WTC11 (cell line): ENCODE measurements at regions not wholly inside any gene's neighbourhood (a gene's known extent, or its start where the extent isn't known, plus 50 kb on each side); places are given as distances from the start of the nearest gene placed in this dataset.

Source experiments
- ATAC-seq: fragments of 200-7000 bp; cut with Tn5 transposase; 2 replicates; pipeline ENCODE4 v1.10.0; 2021; ENCODE audit warnings: mild to moderate bottlenecking, moderate library complexity
- CTCF ChIA-PET: fragments of 300-600 bp; sonication (Branson Sonifier 250); formaldehyde crosslinking; loops from one replicate; lab custom pipeline; 2021; ENCODE audit warnings: antibody characterized with exemption; lab: Charles Lee
- POLR2A ChIA-PET: fragments of 350-600 bp; sonication (Branson Sonifier 250); formaldehyde crosslinking; loops from one replicate; lab custom pipeline; 2021; ENCODE audit warnings: antibody characterized with exemption; lab: Charles Lee
- DNase-seq: peaks from one replicate; pipeline ENCODE4 v3.0.0; 2021; ENCODE audit warnings: low spot score
- H3K27ac Mint-ChIP-seq: 2 replicates; pipeline ENCODE4 v1.8.0; 2021; ENCODE audit warnings: mixed read lengths
- H3K27me3 Mint-ChIP-seq: 2 replicates; pipeline ENCODE4 v1.8.0; 2021; ENCODE audit warnings: low read depth, mild to moderate bottlenecking, moderate library complexity, mixed read lengths
- H3K36me3 Mint-ChIP-seq: 2 replicates; pipeline ENCODE4 v1.8.0; 2021; ENCODE audit warnings: mixed read lengths
- H3K4me1 Mint-ChIP-seq: 2 replicates; pipeline ENCODE4 v1.8.0; 2022; ENCODE audit warnings: mixed read lengths
- H3K4me3 Mint-ChIP-seq: 2 replicates; pipeline ENCODE4 v1.8.0; 2021; ENCODE audit warnings: mild to moderate bottlenecking, moderate library complexity, mixed read lengths
- H3K9me3 Mint-ChIP-seq: 2 replicates; pipeline ENCODE4 v1.8.0; 2021; ENCODE audit warnings: mixed read lengths
- CBFB ChIP-seq: sonication (generic); formaldehyde crosslinking; IDR thresholded peaks from 2 replicates; pipeline ENCODE4 v1.8.1; 2022; ENCODE audit warnings: mild to moderate bottlenecking, low read depth, missing genetic modification reagents
- CREB1 ChIP-seq: sonication (generic); formaldehyde crosslinking; IDR thresholded peaks from 2 replicates; pipeline ENCODE4 v1.8.0; 2023; ENCODE audit warnings: mild to moderate bottlenecking, missing genetic modification reagents
- ETV6 ChIP-seq: sonication (generic); formaldehyde crosslinking; IDR thresholded peaks from 2 replicates; pipeline ENCODE4 v1.8.1; 2022; ENCODE audit warnings: mild to moderate bottlenecking, missing genetic modification reagents
- GABPB1 ChIP-seq: sonication (generic); formaldehyde crosslinking; IDR thresholded peaks from 2 replicates; pipeline ENCODE4 v1.8.1; 2023; ENCODE audit warnings: mild to moderate bottlenecking, missing genetic modification reagents
- GTF2I ChIP-seq: fragments of 250-450 bp; sonication (Bioruptor Pico); conservative IDR thresholded peaks from 2 replicates; pipeline ENCODE4 v1.4.0; 2021; ENCODE audit warnings: mild to moderate bottlenecking
- MYBL2 ChIP-seq: sonication (generic); formaldehyde crosslinking; IDR thresholded peaks from 2 replicates; pipeline ENCODE4 v1.8.1; 2023; ENCODE audit warnings: mild to moderate bottlenecking, moderate library complexity, missing genetic modification reagents
- RELA ChIP-seq: sonication (generic); formaldehyde crosslinking; IDR thresholded peaks from 2 replicates; pipeline ENCODE4 v1.8.1; 2022; ENCODE audit warnings: missing genetic modification reagents, mild to moderate bottlenecking, borderline replicate concordance
- ZBTB21 ChIP-seq: sonication (generic); formaldehyde crosslinking; IDR thresholded peaks from 2 replicates; pipeline ENCODE4 v1.8.1; 2023; ENCODE audit warnings: mild to moderate bottlenecking, missing genetic modification reagents, borderline replicate concordance
- ZNF121 ChIP-seq: sonication (generic); formaldehyde crosslinking; IDR thresholded peaks from 2 replicates; pipeline ENCODE4 v1.8.0; 2023; ENCODE audit warnings: missing genetic modification reagents
- TF ChIP-seq, protein P1 (sequence below): sonication (generic); formaldehyde crosslinking; IDR thresholded peaks from 2 replicates; pipeline ENCODE4 v1.8.0; 2023; ENCODE audit warnings: missing genetic modification reagents, mild to moderate bottlenecking, borderline replicate concordance
- TF ChIP-seq, protein P2 (sequence below): sonication (generic); formaldehyde crosslinking; IDR thresholded peaks from 2 replicates; pipeline ENCODE4 v1.8.1; 2023; ENCODE audit warnings: mild to moderate bottlenecking, missing genetic modification reagents, moderate library complexity
- TF ChIP-seq, protein P3 (sequence below): sonication (generic); formaldehyde crosslinking; IDR thresholded peaks from 2 replicates; pipeline ENCODE4 v1.8.1; 2023; ENCODE audit warnings: mild to moderate bottlenecking, missing genetic modification reagents
- TF ChIP-seq, protein P4 (sequence below): fragments of 250-450 bp; sonication (Bioruptor Pico); IDR thresholded peaks from 2 replicates; pipeline ENCODE4 v1.9.0; 2021; ENCODE audit warnings: moderate library complexity, mild to moderate bottlenecking, inconsistent platforms, borderline replicate concordance
- TF ChIP-seq, protein P5 (sequence below): fragments of 250-450 bp; sonication (Bioruptor Pico); conservative IDR thresholded peaks from 2 replicates; pipeline ENCODE4 v1.9.0; 2021; ENCODE audit warnings: mild to moderate bottlenecking
- TF ChIP-seq, protein P6 (sequence below): fragments of 250-450 bp; sonication (Bioruptor Pico); IDR thresholded peaks from 2 replicates; pipeline ENCODE4 v1.9.0; 2021; ENCODE audit warnings: mild to moderate bottlenecking

DNA sequence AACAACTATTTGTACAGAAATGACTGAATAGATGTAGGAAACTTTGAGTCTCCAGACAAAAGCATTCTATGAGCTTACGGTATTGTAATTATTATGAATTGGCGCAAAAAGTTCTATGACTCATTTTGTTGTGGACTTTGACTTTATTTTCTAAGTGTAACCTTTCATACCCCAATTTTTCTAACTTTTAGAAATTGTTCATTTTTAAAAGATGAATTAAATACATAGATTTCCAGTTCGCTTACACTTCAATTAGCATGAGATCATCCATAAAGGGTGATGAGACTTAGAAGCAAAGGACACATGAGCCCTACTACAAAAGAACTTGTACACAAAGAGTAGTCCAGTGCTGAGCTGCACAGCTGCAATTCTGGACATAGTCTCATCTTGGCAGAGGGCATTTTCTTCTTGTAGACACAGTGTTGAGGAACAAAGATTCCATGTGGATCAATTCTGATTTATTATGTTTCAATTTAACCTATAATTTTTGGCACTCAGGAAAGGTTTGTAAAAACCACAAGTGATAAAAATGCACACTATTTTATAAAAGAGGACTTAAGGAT lies 431.1 kb downstream of the LRRIQ3 start (continued):
- TF ChIP-seq, protein P1, sequence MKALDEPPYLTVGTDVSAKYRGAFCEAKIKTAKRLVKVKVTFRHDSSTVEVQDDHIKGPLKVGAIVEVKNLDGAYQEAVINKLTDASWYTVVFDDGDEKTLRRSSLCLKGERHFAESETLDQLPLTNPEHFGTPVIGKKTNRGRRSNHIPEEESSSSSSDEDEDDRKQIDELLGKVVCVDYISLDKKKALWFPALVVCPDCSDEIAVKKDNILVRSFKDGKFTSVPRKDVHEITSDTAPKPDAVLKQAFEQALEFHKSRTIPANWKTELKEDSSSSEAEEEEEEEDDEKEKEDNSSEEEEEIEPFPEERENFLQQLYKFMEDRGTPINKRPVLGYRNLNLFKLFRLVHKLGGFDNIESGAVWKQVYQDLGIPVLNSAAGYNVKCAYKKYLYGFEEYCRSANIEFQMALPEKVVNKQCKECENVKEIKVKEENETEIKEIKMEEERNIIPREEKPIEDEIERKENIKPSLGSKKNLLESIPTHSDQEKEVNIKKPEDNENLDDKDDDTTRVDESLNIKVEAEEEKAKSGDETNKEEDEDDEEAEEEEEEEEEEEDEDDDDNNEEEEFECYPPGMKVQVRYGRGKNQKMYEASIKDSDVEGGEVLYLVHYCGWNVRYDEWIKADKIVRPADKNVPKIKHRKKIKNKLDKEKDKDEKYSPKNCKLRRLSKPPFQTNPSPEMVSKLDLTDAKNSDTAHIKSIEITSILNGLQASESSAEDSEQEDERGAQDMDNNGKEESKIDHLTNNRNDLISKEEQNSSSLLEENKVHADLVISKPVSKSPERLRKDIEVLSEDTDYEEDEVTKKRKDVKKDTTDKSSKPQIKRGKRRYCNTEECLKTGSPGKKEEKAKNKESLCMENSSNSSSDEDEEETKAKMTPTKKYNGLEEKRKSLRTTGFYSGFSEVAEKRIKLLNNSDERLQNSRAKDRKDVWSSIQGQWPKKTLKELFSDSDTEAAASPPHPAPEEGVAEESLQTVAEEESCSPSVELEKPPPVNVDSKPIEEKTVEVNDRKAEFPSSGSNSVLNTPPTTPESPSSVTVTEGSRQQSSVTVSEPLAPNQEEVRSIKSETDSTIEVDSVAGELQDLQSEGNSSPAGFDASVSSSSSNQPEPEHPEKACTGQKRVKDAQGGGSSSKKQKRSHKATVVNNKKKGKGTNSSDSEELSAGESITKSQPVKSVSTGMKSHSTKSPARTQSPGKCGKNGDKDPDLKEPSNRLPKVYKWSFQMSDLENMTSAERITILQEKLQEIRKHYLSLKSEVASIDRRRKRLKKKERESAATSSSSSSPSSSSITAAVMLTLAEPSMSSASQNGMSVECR (CRISPR knock-in tag) = no peak
- TF ChIP-seq CREB1 (no peak), GABPB1 (CRISPR knock-in tag) (no peak), RELA (CRISPR knock-in tag) (no peak), MYBL2 (CRISPR knock-in tag) (no peak)
- TF ChIP-seq, protein P2, sequence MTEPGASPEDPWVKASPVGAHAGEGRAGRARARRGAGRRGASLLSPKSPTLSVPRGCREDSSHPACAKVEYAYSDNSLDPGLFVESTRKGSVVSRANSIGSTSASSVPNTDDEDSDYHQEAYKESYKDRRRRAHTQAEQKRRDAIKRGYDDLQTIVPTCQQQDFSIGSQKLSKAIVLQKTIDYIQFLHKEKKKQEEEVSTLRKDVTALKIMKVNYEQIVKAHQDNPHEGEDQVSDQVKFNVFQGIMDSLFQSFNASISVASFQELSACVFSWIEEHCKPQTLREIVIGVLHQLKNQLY = no peak
- TF ChIP-seq, protein P3, sequence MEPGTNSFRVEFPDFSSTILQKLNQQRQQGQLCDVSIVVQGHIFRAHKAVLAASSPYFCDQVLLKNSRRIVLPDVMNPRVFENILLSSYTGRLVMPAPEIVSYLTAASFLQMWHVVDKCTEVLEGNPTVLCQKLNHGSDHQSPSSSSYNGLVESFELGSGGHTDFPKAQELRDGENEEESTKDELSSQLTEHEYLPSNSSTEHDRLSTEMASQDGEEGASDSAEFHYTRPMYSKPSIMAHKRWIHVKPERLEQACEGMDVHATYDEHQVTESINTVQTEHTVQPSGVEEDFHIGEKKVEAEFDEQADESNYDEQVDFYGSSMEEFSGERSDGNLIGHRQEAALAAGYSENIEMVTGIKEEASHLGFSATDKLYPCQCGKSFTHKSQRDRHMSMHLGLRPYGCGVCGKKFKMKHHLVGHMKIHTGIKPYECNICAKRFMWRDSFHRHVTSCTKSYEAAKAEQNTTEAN (CRISPR knock-in tag) = no peak

DNA sequence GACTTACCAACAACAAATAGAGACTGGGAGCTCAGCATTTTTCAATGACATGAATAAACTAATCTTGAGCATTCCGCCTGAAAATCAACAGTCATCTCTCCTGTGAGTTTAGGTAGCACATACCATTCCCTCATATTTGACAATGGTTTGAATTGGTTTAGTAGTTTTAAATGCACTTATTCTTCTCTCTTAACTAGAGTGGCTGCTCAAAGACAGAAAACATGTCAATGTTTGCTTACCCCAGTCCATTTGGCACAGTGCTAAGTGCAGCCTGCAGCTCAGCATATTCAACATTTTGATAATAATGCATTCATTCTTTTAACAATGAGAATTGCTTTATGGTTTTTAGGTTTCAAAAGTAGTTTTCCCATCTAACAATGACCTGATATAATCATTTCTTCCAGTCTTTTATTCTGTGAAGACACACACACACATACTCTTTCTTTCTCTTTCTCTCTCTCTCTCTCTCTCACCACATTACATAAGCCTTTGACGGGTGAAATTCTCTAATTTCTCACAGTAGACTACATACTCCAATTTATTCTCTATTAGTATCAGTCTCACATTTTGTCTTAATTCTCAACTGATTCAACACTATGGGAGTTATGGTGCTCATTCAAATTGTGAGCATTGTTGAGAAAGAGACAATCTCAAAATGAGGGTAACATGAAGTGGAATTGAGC lies 432.3 kb downstream of the LRRIQ3 start:
- ATAC-seq = no peak
- H3K27ac Mint-ChIP-seq = no peak overlapping the region
- CTCF ChIA-PET = no interaction called here
- TF ChIP-seq CBFB (CRISPR knock-in tag) = no peak
- TF ChIP-seq GTF2I (CRISPR knock-in tag) = no peak
- no peak for TF ChIP-seq ZNF121
- no peak for TF ChIP-seq ETV6 (CRISPR knock-in tag)
- TF ChIP-seq, protein P4, sequence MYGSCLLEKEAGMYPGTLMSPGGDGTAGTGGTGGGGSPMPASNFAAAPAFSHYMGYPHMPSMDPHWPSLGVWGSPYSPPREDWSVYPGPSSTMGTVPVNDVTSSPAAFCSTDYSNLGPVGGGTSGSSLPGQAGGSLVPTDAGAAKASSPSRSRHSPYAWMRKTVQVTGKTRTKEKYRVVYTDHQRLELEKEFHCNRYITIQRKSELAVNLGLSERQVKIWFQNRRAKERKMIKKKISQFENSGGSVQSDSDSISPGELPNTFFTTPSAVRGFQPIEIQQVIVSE (CRISPR knock-in tag) = no peak
- TF ChIP-seq, protein P5, sequence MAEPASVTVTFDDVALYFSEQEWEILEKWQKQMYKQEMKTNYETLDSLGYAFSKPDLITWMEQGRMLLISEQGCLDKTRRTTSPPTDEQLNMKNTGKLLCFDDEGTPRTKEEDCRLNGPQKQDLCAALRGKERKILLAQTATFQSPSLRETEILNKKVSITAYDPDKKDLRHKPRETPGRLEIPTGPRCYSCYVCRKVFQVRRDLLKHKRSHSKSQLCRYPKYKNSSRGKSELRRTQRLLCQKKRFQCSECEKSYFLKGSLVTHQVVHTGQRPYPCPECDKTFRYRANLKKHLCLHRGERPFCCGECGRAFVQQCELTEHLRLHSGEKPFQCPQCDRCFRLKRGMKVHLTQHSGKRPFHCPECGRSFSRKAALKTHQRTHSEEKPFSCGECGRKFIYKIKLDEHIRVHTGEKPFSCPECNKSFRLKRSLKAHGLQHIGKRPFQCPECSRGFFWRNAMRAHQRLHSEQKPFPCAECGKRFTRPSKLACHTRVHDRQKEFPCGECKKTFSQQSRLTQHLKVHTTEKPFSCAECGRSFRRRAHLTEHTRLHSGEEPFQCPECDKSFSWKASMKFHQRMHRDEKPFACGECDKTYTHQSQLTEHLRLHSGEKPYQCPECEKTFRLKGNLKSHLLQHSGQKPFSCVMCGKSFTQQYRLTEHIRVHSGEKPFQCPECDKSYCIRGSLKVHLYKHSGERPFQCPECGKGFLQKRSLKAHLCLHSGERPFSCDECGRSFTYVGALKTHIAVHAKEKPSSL (CRISPR knock-in tag) = no peak
- TF ChIP-seq, protein P6, sequence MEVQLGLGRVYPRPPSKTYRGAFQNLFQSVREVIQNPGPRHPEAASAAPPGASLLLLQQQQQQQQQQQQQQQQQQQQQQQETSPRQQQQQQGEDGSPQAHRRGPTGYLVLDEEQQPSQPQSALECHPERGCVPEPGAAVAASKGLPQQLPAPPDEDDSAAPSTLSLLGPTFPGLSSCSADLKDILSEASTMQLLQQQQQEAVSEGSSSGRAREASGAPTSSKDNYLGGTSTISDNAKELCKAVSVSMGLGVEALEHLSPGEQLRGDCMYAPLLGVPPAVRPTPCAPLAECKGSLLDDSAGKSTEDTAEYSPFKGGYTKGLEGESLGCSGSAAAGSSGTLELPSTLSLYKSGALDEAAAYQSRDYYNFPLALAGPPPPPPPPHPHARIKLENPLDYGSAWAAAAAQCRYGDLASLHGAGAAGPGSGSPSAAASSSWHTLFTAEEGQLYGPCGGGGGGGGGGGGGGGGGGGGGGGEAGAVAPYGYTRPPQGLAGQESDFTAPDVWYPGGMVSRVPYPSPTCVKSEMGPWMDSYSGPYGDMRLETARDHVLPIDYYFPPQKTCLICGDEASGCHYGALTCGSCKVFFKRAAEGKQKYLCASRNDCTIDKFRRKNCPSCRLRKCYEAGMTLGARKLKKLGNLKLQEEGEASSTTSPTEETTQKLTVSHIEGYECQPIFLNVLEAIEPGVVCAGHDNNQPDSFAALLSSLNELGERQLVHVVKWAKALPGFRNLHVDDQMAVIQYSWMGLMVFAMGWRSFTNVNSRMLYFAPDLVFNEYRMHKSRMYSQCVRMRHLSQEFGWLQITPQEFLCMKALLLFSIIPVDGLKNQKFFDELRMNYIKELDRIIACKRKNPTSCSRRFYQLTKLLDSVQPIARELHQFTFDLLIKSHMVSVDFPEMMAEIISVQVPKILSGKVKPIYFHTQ (CRISPR knock-in tag) = no peak
- TF ChIP-seq ZBTB21 (CRISPR knock-in tag) = no peak
- DNase-seq = no peak
- H3K4me3 Mint-ChIP-seq = no peak overlapping the region
- no peaks in the 10 kb centered on the region for H3K9me3 Mint-ChIP-seq
- POLR2A ChIA-PET = no interaction called here
- H3K27me3 Mint-ChIP-seq = no peaks in the 10 kb centered on the region
- peaks cover 3% of the 10 kb centered on the region; the same call in 1 of the 2 replicates for H3K4me1 Mint-ChIP-seq
- no peaks in the 10 kb centered on the region for H3K36me3 Mint-ChIP-seq
